ELF-1 (cell line): ENCODE measurements at regions not wholly inside any gene's neighbourhood (a gene's known extent, or its start where the extent isn't known, plus 50 kb on each side); places are given as distances from the start of the nearest gene placed in this dataset.

Experiments used
- DNase-seq: peaks from one replicate; pipeline ENCODE4 v3.0.0-alpha.2; 2016; ENCODE audit warnings: low read depth, low spot score

- no peak for DNase-seq
These were observed 1024.2 kb upstream of the ACVR2A start for GRCh38 chr2:146820672-146821071.

- DNase-seq, result no peak
These were observed 1026.7 kb upstream of the ACVR2A start for GRCh38 chr2:146818122-146818521.

- no peak for DNase-seq
These were observed 1027.2 kb upstream of the ACVR2A start for GRCh38 chr2:146817613-146818012.

GRCh38 chr2:146814971-146815370 lies 1029.9 kb upstream of the ACVR2A start:
- DNase-seq, result no peak

GRCh38 chr2:146807568-146808168 lies 1037.2 kb upstream of the ACVR2A start:
- DNase-seq, result peak; percentile 15

GRCh38 chr2:146806364-146807005 lies 1038.3 kb upstream of the ACVR2A start:
- no peak for DNase-seq

GRCh38 chr2:146804288-146804687 lies 1040.5 kb upstream of the ACVR2A start:
- DNase-seq, result no peak

- no peak for DNase-seq
These were observed 1042.9 kb upstream of the ACVR2A start for GRCh38 chr2:146801886-146802285.

- no peak for DNase-seq
These were observed 1058.4 kb upstream of the ACVR2A start for GRCh38 chr2:146786396-146786795.

- DNase-seq, result no peak
These were observed 1059.7 kb upstream of the ACVR2A start for GRCh38 chr2:146785101-146785500.

GRCh38 chr2:146784602-146785001 lies 1060.2 kb upstream of the ACVR2A start:
- DNase-seq, result no peak

GRCh38 chr2:146777181-146777580 lies 1067.6 kb upstream of the ACVR2A start:
- DNase-seq, result no peak

GRCh38 chr2:146776596-146776995 lies 1068.2 kb upstream of the ACVR2A start:
- no peak for DNase-seq

- no peak for DNase-seq
These were observed 1073.3 kb upstream of the ACVR2A start for GRCh38 chr2:146771531-146771930.

- DNase-seq, result no peak
These were observed 1080.5 kb upstream of the ACVR2A start for GRCh38 chr2:146764301-146764700.

GRCh38 chr2:146762786-146763185 lies 1082.0 kb upstream of the ACVR2A start:
- DNase-seq, result no peak

- no peak for DNase-seq
These were observed 1090.2 kb upstream of the ACVR2A start for GRCh38 chr2:146754606-146755005.

GRCh38 chr2:146748046-146748445 lies 1096.8 kb upstream of the ACVR2A start:
- no peak for DNase-seq

- no peak for DNase-seq
These were observed 1103.6 kb upstream of the ACVR2A start for GRCh38 chr2:146741260-146741659.

- no peak for DNase-seq
These were observed 1110.0 kb upstream of the ACVR2A start for GRCh38 chr2:146734821-146735190.

- no peak for DNase-seq
These were observed 1110.6 kb upstream of the ACVR2A start for GRCh38 chr2:146734042-146734820.

GRCh38 chr2:146730882-146731281 lies 1113.9 kb upstream of the ACVR2A start:
- DNase-seq, result no peak

GRCh38 chr2:146721486-146721885 lies 1123.3 kb upstream of the ACVR2A start:
- DNase-seq, result no peak
